Osteocyte (in vitro differentiated cells): ENCODE measurements at regions not wholly inside any gene's neighbourhood (a gene's known extent, or its start where the extent isn't known, plus 50 kb on each side); places are given as distances from the start of the nearest gene placed in this dataset.

Experiments used
- DNase-seq: peaks from one replicate; pipeline ENCODE4 v3.0.0; 2021; ENCODE audit warnings: mixed read lengths; ENCODE audit not compliant: unreplicated experiment; ENCODE audit errors: extremely low spot score
- H3K27ac Mint-ChIP-seq: one replicate; pipeline ENCODE4 v1.8.0; 2021; ENCODE audit warnings: mild to moderate bottlenecking, mixed read lengths; ENCODE audit not compliant: unreplicated experiment
- H3K27me3 Mint-ChIP-seq: one replicate; pipeline ENCODE4 v1.8.0; 2021; ENCODE audit warnings: mixed read lengths; ENCODE audit not compliant: unreplicated experiment
- H3K36me3 Mint-ChIP-seq: one replicate; pipeline ENCODE4 v1.8.0; 2021; ENCODE audit warnings: mixed read lengths; ENCODE audit not compliant: unreplicated experiment
- H3K4me1 Mint-ChIP-seq: one replicate; pipeline ENCODE4 v1.8.0; 2021; ENCODE audit warnings: mixed read lengths; ENCODE audit not compliant: unreplicated experiment
- H3K4me3 Mint-ChIP-seq: one replicate; pipeline ENCODE4 v1.8.0; 2021; ENCODE audit warnings: mild to moderate bottlenecking, moderate library complexity, mixed read lengths; ENCODE audit not compliant: unreplicated experiment
- H3K9me3 Mint-ChIP-seq: one replicate; pipeline ENCODE4 v1.8.0; 2021; ENCODE audit warnings: mixed read lengths; ENCODE audit not compliant: unreplicated experiment
- CTCF ChIP-seq: fragments of 200-600 bp; sonication (generic); IDR thresholded peaks from 2 replicates; pipeline ENCODE4 v1.5.0; 2021; ENCODE audit warnings: antibody characterized with exemption, mild to moderate bottlenecking, moderate library complexity

- Mint-ChIP-seq H3K27me3 (no peaks in the 10 kb centered on the region), H3K27ac (no peak overlapping the region), H3K9me3 (no peaks in the 10 kb centered on the region), H3K4me1 (no peaks in the 10 kb centered on the region), H3K36me3 (no peaks in the 10 kb centered on the region), H3K4me3 (no peak overlapping the region)
- no peak for DNase-seq
- TF ChIP-seq CTCF: no peak
Measured at GRCh38 chr1:195202241-195202640, 1406.0 kb downstream of the KCNT2 start.

GRCh38 chr1:195200772-195201171 lies 1407.5 kb downstream of the KCNT2 start:
- DNase-seq: no peak
- Mint-ChIP-seq H3K9me3 (no peaks in the 10 kb centered on the region), H3K27ac (no peak overlapping the region), H3K4me1 (no peaks in the 10 kb centered on the region), H3K27me3 (no peaks in the 10 kb centered on the region), H3K4me3 (no peak overlapping the region), H3K36me3 (no peaks in the 10 kb centered on the region)
- TF ChIP-seq CTCF: no peak

GRCh38 chr1:195197116-195197515 lies 1411.1 kb downstream of the KCNT2 start:
- Mint-ChIP-seq H3K9me3 (no peaks in the 10 kb centered on the region), H3K4me3 (no peak overlapping the region), H3K36me3 (no peaks in the 10 kb centered on the region), H3K27me3 (no peaks in the 10 kb centered on the region), H3K27ac (no peak overlapping the region), H3K4me1 (no peaks in the 10 kb centered on the region)
- no peak for DNase-seq
- TF ChIP-seq CTCF: no peak

GRCh38 chr1:195195423-195196057 lies 1412.7 kb downstream of the KCNT2 start:
- no peak for DNase-seq
- H3K9me3 Mint-ChIP-seq: no peaks in the 10 kb centered on the region
- H3K4me3 Mint-ChIP-seq: no peak overlapping the region
- TF ChIP-seq CTCF: no peak
- H3K4me1 Mint-ChIP-seq: no peaks in the 10 kb centered on the region
- no peak overlapping the region for H3K27ac Mint-ChIP-seq
- no peaks in the 10 kb centered on the region for H3K36me3 Mint-ChIP-seq
- no peaks in the 10 kb centered on the region for H3K27me3 Mint-ChIP-seq

GRCh38 chr1:195193134-195193533 lies 1415.1 kb downstream of the KCNT2 start:
- Mint-ChIP-seq H3K4me1 (no peaks in the 10 kb centered on the region), H3K9me3 (no peaks in the 10 kb centered on the region), H3K27ac (no peak overlapping the region), H3K36me3 (no peaks in the 10 kb centered on the region), H3K27me3 (no peaks in the 10 kb centered on the region), H3K4me3 (no peak overlapping the region)
- no peak for DNase-seq
- no peak for TF ChIP-seq CTCF
